Head of caudate nucleus (tissue), 42 donors: ENCODE measurements at regions not wholly inside any gene's neighbourhood (a gene's known extent, or its start where the extent isn't known, plus 50 kb on each side); places are given as distances from the start of the nearest gene placed in this dataset.
"Not testable (repeated sequence)": the region's sequence is repeated elsewhere in the genome, so short reads cannot be mapped to it uniquely, and the experiment has no call there.

Experiments used
- DNase-seq, 42 donors: peaks; one replicate each; pipeline versions ENCODE4 v3.0.0 to v3.0.0-alpha.2; 2020 to 2021; ENCODE audit warnings: mixed read lengths in 7 of 42
- intact Hi-C: fragments of 100-400 bp; cut with DNase I; formaldehyde crosslinking; loops from one replicate; pipeline ENCODE4 v1.15.0; 2022

GRCh38 chr18:73151086-73151485 is 283.3 kb upstream of the NETO1 start:
- no peak for DNase-seq
- intact Hi-C loops: no loop called here

- DNase-seq: no peak
- intact Hi-C loops: no loop called here
Observed at GRCh38 chr18:73150199-73150598, 282.4 kb upstream of the NETO1 start.

GRCh38 chr18:73147590-73147989 is 279.8 kb upstream of the NETO1 start:
- no peak for DNase-seq
- intact Hi-C loops: no loop called here

GRCh38 chr18:73144030-73144429 is 276.2 kb upstream of the NETO1 start:
- no peak for DNase-seq
- intact Hi-C loops: no loop called here

GRCh38 chr18:73136134-73136533 is 268.3 kb upstream of the NETO1 start:
- DNase-seq: no peak
- intact Hi-C loops: no loop called here

GRCh38 chr18:73124175-73124574 is 256.4 kb upstream of the NETO1 start:
- intact Hi-C loops: no loop called here
- DNase-seq: no peak

GRCh38 chr18:73121207-73121606 is 253.4 kb upstream of the NETO1 start:
- intact Hi-C loops: no loop called here
- no peak for DNase-seq

- no peak for DNase-seq
- intact Hi-C loops: no loop called here
Observed at GRCh38 chr18:73120626-73121025, 252.8 kb upstream of the NETO1 start.

- intact Hi-C loops: no loop called here
- no peak for DNase-seq
Observed at GRCh38 chr18:73119574-73119973, 251.8 kb upstream of the NETO1 start.

- intact Hi-C loops: no loop called here
- DNase-seq: no peak
Observed at GRCh38 chr18:73118121-73118816, 250.5 kb upstream of the NETO1 start.

GRCh38 chr18:73110307-73110706 is 242.5 kb upstream of the NETO1 start:
- intact Hi-C loops: no loop called here

GRCh38 chr18:73101977-73102376 is 234.2 kb upstream of the NETO1 start:
- intact Hi-C loops: no loop called here
- DNase-seq: no peak

More at GRCh38 chr18:73110307-73110706, 242.5 kb upstream of the NETO1 start:
- DNase-seq: no peak

- intact Hi-C loops, DNase-seq: not testable (repeated sequence)
Observed at GRCh38 chr18:73101491-73101890, 233.7 kb upstream of the NETO1 start.

GRCh38 chr18:73099759-73100158 is 232.0 kb upstream of the NETO1 start:
- intact Hi-C loops: no loop called here
- no peak for DNase-seq

- DNase-seq: no peak
- intact Hi-C loops: no loop called here
Observed at GRCh38 chr18:73093687-73094250, 226.0 kb upstream of the NETO1 start.

GRCh38 chr18:73088445-73088844 is 220.7 kb upstream of the NETO1 start:
- intact Hi-C loops: no loop called here

GRCh38 chr18:73087282-73087977 is 219.6 kb upstream of the NETO1 start:
- DNase-seq: no peak
- intact Hi-C loops: no loop called here

More at GRCh38 chr18:73088445-73088844, 220.7 kb upstream of the NETO1 start:
- DNase-seq: no peak

- no peak for DNase-seq
- intact Hi-C loops: no loop called here
Observed at GRCh38 chr18:73079920-73080319, 212.1 kb upstream of the NETO1 start.

GRCh38 chr18:73060666-73061288 is 193.0 kb upstream of the NETO1 start:
- intact Hi-C loops: no loop called here

GRCh38 chr18:73059280-73059679 is 191.5 kb upstream of the NETO1 start:
- intact Hi-C loops: no loop called here
- no peak for DNase-seq

More at GRCh38 chr18:73060666-73061288, 193.0 kb upstream of the NETO1 start:
- DNase-seq: no peak
